Glutamatergic neuron (in vitro differentiated cells): ENCODE measurements at regions not wholly inside any gene's neighbourhood (a gene's known extent, or its start where the extent isn't known, plus 50 kb on each side); places are given as distances from the start of the nearest gene placed in this dataset.

Source experiments
- DNase-seq: peaks from one replicate; pipeline ENCODE4 v3.0.0; 2022
- H3K27ac Mint-ChIP-seq: one replicate; pipeline ENCODE4 v1.8.0; 2020; ENCODE audit warnings: mild to moderate bottlenecking, mixed read lengths, inconsistent platforms; ENCODE audit not compliant: unreplicated experiment
- H3K27me3 Mint-ChIP-seq: one replicate; pipeline ENCODE4 v1.8.0; 2020; ENCODE audit warnings: mild to moderate bottlenecking, moderate library complexity, mixed read lengths, inconsistent platforms; ENCODE audit not compliant: unreplicated experiment
- H3K36me3 Mint-ChIP-seq: one replicate; pipeline ENCODE4 v1.8.0; 2020; ENCODE audit warnings: mild to moderate bottlenecking, mixed read lengths, inconsistent platforms; ENCODE audit not compliant: unreplicated experiment
- H3K4me1 Mint-ChIP-seq: one replicate; pipeline ENCODE4 v1.8.0; 2020; ENCODE audit warnings: mild to moderate bottlenecking, low read depth, mixed read lengths, inconsistent platforms; ENCODE audit not compliant: unreplicated experiment
- H3K4me3 Mint-ChIP-seq: one replicate; pipeline ENCODE4 v1.8.0; 2020; ENCODE audit warnings: mild to moderate bottlenecking, mixed read lengths, inconsistent platforms; ENCODE audit not compliant: unreplicated experiment
- H3K9me3 Mint-ChIP-seq: one replicate; pipeline ENCODE4 v1.8.0; 2020; ENCODE audit warnings: mild to moderate bottlenecking, moderate library complexity, mixed read lengths, inconsistent platforms; ENCODE audit not compliant: unreplicated experiment
- TF ChIP-seq, protein P1 (sequence below): fragments of 200-600 bp; sonication (generic); IDR thresholded peaks from one replicate; pipeline ENCODE4 v1.5.0; 2021; ENCODE audit not compliant: partially characterized antibody, unreplicated experiment

- no peak overlapping the region for H3K4me3 Mint-ChIP-seq
- TF ChIP-seq, protein P1, sequence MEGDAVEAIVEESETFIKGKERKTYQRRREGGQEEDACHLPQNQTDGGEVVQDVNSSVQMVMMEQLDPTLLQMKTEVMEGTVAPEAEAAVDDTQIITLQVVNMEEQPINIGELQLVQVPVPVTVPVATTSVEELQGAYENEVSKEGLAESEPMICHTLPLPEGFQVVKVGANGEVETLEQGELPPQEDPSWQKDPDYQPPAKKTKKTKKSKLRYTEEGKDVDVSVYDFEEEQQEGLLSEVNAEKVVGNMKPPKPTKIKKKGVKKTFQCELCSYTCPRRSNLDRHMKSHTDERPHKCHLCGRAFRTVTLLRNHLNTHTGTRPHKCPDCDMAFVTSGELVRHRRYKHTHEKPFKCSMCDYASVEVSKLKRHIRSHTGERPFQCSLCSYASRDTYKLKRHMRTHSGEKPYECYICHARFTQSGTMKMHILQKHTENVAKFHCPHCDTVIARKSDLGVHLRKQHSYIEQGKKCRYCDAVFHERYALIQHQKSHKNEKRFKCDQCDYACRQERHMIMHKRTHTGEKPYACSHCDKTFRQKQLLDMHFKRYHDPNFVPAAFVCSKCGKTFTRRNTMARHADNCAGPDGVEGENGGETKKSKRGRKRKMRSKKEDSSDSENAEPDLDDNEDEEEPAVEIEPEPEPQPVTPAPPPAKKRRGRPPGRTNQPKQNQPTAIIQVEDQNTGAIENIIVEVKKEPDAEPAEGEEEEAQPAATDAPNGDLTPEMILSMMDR = no peak
- peaks cover 11% of the 10 kb centered on the region for H3K4me1 Mint-ChIP-seq
- no peak for DNase-seq
- H3K36me3 Mint-ChIP-seq = no peaks in the 10 kb centered on the region
- H3K27me3 Mint-ChIP-seq = no peaks in the 10 kb centered on the region
- no peaks in the 10 kb centered on the region for H3K9me3 Mint-ChIP-seq
- no peak overlapping the region for H3K27ac Mint-ChIP-seq
Observed at GRCh38 chr12:25615119-25615518, 62.0 kb upstream of the LMNTD1 start.

DNA sequence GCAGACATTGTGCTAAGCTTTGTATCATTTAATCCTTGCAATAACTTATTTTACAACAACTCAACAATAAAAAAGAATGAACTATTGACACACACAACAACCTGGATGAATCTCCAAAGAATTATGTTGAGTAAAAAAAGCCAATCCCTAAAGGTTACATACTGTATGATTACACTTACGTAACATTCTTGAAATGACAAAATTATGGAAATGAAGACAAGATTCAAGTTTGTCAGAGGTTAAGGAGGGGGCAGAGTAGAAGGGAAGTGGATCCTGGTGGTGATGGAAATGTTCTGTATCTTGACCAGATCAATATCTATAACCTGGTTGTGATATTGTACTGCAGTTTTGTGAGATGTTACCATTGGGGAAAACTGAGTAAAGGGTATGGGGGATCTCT, 63.2 kb upstream of the LMNTD1 start:
- TF ChIP-seq, protein P1 = no peak
- H3K4me1 Mint-ChIP-seq = peaks cover 11% of the 10 kb centered on the region
- no peak overlapping the region for H3K4me3 Mint-ChIP-seq

DNA sequence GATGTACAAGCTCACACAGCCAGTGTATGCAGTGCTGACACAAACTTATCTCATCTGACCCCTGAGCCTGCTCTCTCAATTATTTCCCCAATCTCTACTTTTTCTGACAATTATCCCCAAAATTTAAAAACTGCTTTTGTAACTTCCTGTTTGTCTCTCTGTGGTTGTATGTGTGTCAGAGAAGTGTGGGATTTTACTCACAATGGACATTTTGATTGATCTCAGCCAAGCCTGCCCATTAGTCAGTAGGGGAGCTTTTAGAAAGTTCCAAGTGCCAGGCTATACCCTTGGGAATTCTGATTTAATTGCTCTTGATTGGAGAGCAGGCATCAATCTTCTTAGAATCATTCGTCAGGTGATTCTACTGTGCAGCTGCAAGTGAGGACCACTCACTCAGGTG, 64.9 kb upstream of the LMNTD1 start:
- Mint-ChIP-seq H3K27ac (no peak overlapping the region), H3K4me3 (no peak overlapping the region), H3K9me3 (no peaks in the 10 kb centered on the region), H3K36me3 (no peaks in the 10 kb centered on the region), H3K27me3 (no peaks in the 10 kb centered on the region), H3K4me1 (peaks cover 11% of the 10 kb centered on the region)
- DNase-seq = no peak
- TF ChIP-seq, protein P1 = no peak

More for the DNA sequence above, 63.2 kb upstream of the LMNTD1 start:
- Mint-ChIP-seq H3K36me3 (no peaks in the 10 kb centered on the region), H3K27ac (no peak overlapping the region), H3K27me3 (no peaks in the 10 kb centered on the region), H3K9me3 (no peaks in the 10 kb centered on the region)
- no peak for DNase-seq

GRCh38 chr12:25623816-25624215, 70.7 kb upstream of the LMNTD1 start:
- peaks cover 3% of the 10 kb centered on the region for H3K27me3 Mint-ChIP-seq
- peaks cover 2% of the 10 kb centered on the region for H3K9me3 Mint-ChIP-seq
- H3K36me3 Mint-ChIP-seq = no peaks in the 10 kb centered on the region
- DNase-seq = no peak
- H3K4me3 Mint-ChIP-seq = no peak overlapping the region
- no peaks in the 10 kb centered on the region for H3K4me1 Mint-ChIP-seq
- no peak overlapping the region for H3K27ac Mint-ChIP-seq
- TF ChIP-seq, protein P1 = no peak

- TF ChIP-seq, protein P1 = no peak
- Mint-ChIP-seq H3K27me3 (peaks cover 3% of the 10 kb centered on the region), H3K27ac (no peak overlapping the region), H3K9me3 (peaks cover 2% of the 10 kb centered on the region), H3K4me1 (peaks cover 12% of the 10 kb centered on the region), H3K4me3 (no peak overlapping the region), H3K36me3 (no peaks in the 10 kb centered on the region)
- DNase-seq = no peak
Observed at GRCh38 chr12:25625146-25625545, 72.1 kb upstream of the LMNTD1 start.
